D721Med (cell line): ENCODE measurements at regions not wholly inside any gene's neighbourhood (a gene's known extent, or its start where the extent isn't known, plus 50 kb on each side); places are given as distances from the start of the nearest gene placed in this dataset.

ENCODE experiments used
- DNase-seq: peaks from one replicate; pipeline ENCODE4 v3.0.0; 2011; ENCODE audit warnings: low spot score; ENCODE audit not compliant: insufficient read length
- FAIRE-seq: peaks from 2 replicates; lab custom pipeline; 2011; peaks lifted over from hg19 to GRCh38; lab: Jason Lieb, UNC
- CTCF ChIP-seq: IDR thresholded peaks from 2 replicates; pipeline ENCODE4 v1.5.1; 2012; ENCODE audit warnings: mild to moderate bottlenecking, control low read depth; ENCODE audit not compliant: insufficient read depth; ENCODE audit errors: missing control alignments

- FAIRE-seq: no peak
- no peak for DNase-seq
- no peak for TF ChIP-seq CTCF
Measured at GRCh38 chr9:71632776-71633175, 135.5 kb downstream of the CEMIP2 start.

DNA sequence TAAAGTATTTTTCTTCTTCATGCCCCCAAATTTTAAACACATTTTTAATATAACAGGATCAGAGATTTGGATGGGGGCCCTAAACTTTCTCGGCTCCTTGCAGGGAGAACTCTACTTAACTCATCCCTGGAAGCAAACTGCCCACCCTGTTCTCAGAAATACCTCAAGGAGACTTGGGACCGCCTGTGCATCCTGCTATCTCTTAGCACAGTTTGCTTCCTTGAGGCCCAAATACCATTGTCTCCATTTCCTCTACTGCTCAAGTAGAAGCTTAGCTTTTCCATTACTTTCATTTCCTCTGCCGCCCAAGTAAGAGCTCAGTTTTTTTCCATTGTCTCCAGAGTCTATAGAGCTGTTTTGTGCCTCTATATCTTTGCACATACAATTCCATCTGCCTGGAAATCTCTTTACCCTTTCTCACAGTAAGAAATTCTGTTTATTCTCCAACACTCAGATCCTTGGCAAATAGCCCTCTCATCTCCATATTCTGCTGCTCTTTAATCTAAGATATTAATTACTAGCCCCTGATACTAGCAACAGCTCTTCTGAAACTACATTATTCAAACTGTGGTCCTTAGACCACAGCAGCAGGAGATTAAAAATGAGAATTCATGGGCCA lies 137.8 kb downstream of the CEMIP2 start:
- DNase-seq: no peak
- no peak for FAIRE-seq
- TF ChIP-seq CTCF: no peak

DNA sequence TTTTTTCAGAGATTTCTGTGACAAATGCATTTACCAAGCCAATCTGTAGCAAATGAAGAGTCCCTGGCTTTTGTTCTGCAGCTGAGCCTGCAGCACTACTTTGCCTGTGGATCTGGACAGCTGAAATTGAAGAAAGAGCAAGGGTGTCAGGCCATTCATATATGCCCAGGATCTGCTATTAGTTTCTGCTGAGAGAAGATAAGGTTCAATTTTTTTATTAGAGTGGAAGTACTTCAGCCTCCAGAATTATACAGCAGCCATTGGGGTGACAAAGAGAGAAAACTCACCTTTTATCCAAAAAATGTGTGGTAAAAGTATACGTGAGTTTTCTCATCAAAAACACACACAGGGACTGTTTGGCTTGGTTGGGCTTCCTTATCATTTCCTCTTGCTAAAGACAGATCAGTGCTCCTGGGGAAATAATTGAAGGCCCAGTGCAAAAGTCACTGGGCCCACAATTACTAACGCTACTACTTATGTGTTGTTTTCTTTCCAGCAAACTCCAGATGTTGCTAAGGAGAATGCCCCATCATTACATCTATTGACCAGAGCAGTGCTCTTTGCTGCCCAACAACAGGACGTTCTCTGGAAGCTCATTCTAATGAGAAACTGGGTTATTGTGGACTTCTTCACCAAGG lies 138.6 kb downstream of the CEMIP2 start:
- DNase-seq (no peak), FAIRE-seq (no peak)
- TF ChIP-seq CTCF: no peak

- FAIRE-seq (no peak), DNase-seq (no peak)
- TF ChIP-seq CTCF: no peak
Measured at GRCh38 chr9:71628247-71628646, 140.1 kb downstream of the CEMIP2 start.

GRCh38 chr9:71627537-71627936 lies 140.8 kb downstream of the CEMIP2 start:
- no peak for TF ChIP-seq CTCF
- DNase-seq (no peak), FAIRE-seq (no peak)

GRCh38 chr9:71626395-71626794 lies 141.9 kb downstream of the CEMIP2 start:
- no peak for DNase-seq
- TF ChIP-seq CTCF: no peak
- FAIRE-seq: no peak

GRCh38 chr9:71624728-71625127 lies 143.6 kb downstream of the CEMIP2 start:
- DNase-seq (no peak), FAIRE-seq (no peak)
- no peak for TF ChIP-seq CTCF
